HepG2 (cell line): ENCODE measurements at regions not wholly inside any gene's neighbourhood (a gene's known extent, or its start where the extent isn't known, plus 50 kb on each side); places are given as distances from the start of the nearest gene placed in this dataset.

Experiments
- ATAC-seq: fragments of 200-7000 bp; cut with Tn5 transposase; 3 replicates; pipeline ENCODE4 v1.9.1; 2020; ENCODE audit warnings: mild to moderate bottlenecking, moderate library complexity
- BruUV-seq: library from RNA; stranded (reverse); fragments of 400-500 nt; replicated peaks from 2 replicates; lab custom pipeline; 2021; lab: Mats Ljungman, UMichigan
- CTCF ChIA-PET: fragments of 300-600 bp; formaldehyde crosslinking; extraction: SDS; loops from one replicate; lab custom pipeline; 2021; ENCODE audit warnings: low total read pairs, inconsistent platforms, low intra/inter-chr PET ratio; lab: Yijun Ruan, JAX
- POLR2A ChIA-PET: fragments of 350-600 bp; sonication (Branson Sonifier 250); formaldehyde crosslinking; loops from one replicate; lab custom pipeline; 2020; ENCODE audit warnings: antibody characterized with exemption, inconsistent platforms; lab: Yijun Ruan, JAX
- DNase-seq: peaks from one replicate; pipeline ENCODE4 v3.0.0-alpha.2; 2015; ENCODE audit warnings: low spot score
- FAIRE-seq: peaks from 3 replicates; lab custom pipeline; 2011; peaks lifted over from hg19 to GRCh38; lab: Jason Lieb, UNC
- H2AFZ ChIP-seq: one replicate; pipeline ENCODE4 v1.6.1; 2011; ENCODE audit warnings: low read length, inconsistent platforms
- H3K27ac ChIP-seq: fragments of 300-600 bp; 3 replicates; pipeline ENCODE4 v1.8.0; 2011; ENCODE audit warnings: mixed run types, mild to moderate bottlenecking, mixed read lengths, low read length, inconsistent platforms; ENCODE audit not compliant: insufficient read depth; ENCODE audit errors: extremely low read length
- H3K27me3 ChIP-seq, 2 experiments: fragments of 200-600 bp in 1 of 2; 2 replicates in 1 of 2; 3 replicates in 1 of 2; pipeline versions ENCODE4 v1.6.0 to v1.8.0; 2011; ENCODE audit warnings: low read length in 2 of 2, mild to moderate bottlenecking in 2 of 2, moderate library complexity in 2 of 2, inconsistent platforms in 1 of 2; ENCODE audit not compliant: insufficient read depth in 2 of 2, control insufficient read depth in 1 of 2
- H3K36me3 ChIP-seq, 2 experiments: fragments of 200-600 bp in 1 of 2; replicated peaks in 1 of 2; 2 replicates in 1 of 2; 3 replicates in 1 of 2; pipeline versions ENCODE4 v1.5.1 to v1.8.0; 2011; ENCODE audit warnings: low read length in 2 of 2, inconsistent platforms in 1 of 2; ENCODE audit not compliant: insufficient read depth in 2 of 2, control insufficient read depth in 1 of 2
- H3K4me1 ChIP-seq: 2 replicates; pipeline ENCODE4 v1.5.1; 2012; ENCODE audit warnings: low read length, inconsistent platforms; ENCODE audit not compliant: insufficient read depth
- H3K4me2 ChIP-seq: 2 replicates; pipeline ENCODE4 v1.6.0; 2011; ENCODE audit warnings: low read depth, low read length, inconsistent platforms
- H3K4me3 ChIP-seq, 3 experiments: fragments of 200-600 bp in 1 of 3; sonication (generic), shearing (Covaris generic) in 1 of 3; replicated peaks in 1 of 3; 2 replicates each; pipeline ENCODE4 v1.5.1; 2011 to 2016; ENCODE audit warnings: low read length in 3 of 3, inconsistent platforms in 2 of 3, low read depth in 2 of 3, mild to moderate bottlenecking in 2 of 3, control low read depth in 1 of 3, mixed read lengths in 1 of 3; ENCODE audit not compliant: insufficient read depth in 1 of 3
- H3K79me2 ChIP-seq: one replicate; pipeline ENCODE4 v1.6.1; 2011; ENCODE audit warnings: low read length, inconsistent platforms; ENCODE audit not compliant: insufficient read depth
- H3K9ac ChIP-seq: 2 replicates; pipeline ENCODE4 v1.6.0; 2011; ENCODE audit warnings: mild to moderate bottlenecking, low read depth, low read length, inconsistent platforms; ENCODE audit not compliant: insufficient read depth
- H3K9me3 ChIP-seq: 2 replicates; pipeline ENCODE4 v1.5.1; 2012; ENCODE audit warnings: mild to moderate bottlenecking, low read length
- H4K20me1 ChIP-seq: 2 replicates; pipeline ENCODE4 v1.6.0; 2011; ENCODE audit warnings: inconsistent platforms, mild to moderate bottlenecking, low read length, moderate library complexity; ENCODE audit not compliant: insufficient read depth
- CEBPG ChIP-seq: IDR thresholded peaks from 2 replicates; pipeline ENCODE4 v1.6.1; 2016
- ZFP90 ChIP-seq: sonication (generic); formaldehyde crosslinking; IDR thresholded peaks from 2 replicates; pipeline ENCODE4 v1.8.0; 2022; ENCODE audit warnings: missing genetic modification reagents, mild to moderate bottlenecking, inconsistent platforms, borderline replicate concordance
- ZNF264 ChIP-seq: sonication (generic); formaldehyde crosslinking; IDR thresholded peaks from 2 replicates; pipeline ENCODE4 v1.4.0; 2020; ENCODE audit warnings: missing genetic modification reagents
- ZNF407 ChIP-seq: sonication (generic); formaldehyde crosslinking; IDR thresholded peaks from one replicate; pipeline ENCODE4 v1.5.1; 2020; ENCODE audit warnings: mild to moderate bottlenecking, missing genetic modification reagents; ENCODE audit errors: not compliant biosample characterization
- WGBS: methylation state at CpG from one replicate; pipeline ENCODE4 v1.1.6; 2017; ENCODE audit warnings: low lambda C conversion rate; 5-methylcytosine and 5-hydroxymethylcytosine counted together
- in situ Hi-C: cut with HindIII; loops from 2 replicates; pipeline ENCODE4 v1.10.0; 2017; ENCODE audit warnings: low pct_unique_long_range_greater_than_20kb; ENCODE audit not compliant: extremely low pct_ligation_motif_present
- intact Hi-C: fragments of 100-400 bp; cut with micrococcal nuclease; formaldehyde crosslinking; loops from one replicate; pipeline ENCODE4 v1.10.0; 2022; ENCODE audit not compliant: unreplicated experiment

DNA sequence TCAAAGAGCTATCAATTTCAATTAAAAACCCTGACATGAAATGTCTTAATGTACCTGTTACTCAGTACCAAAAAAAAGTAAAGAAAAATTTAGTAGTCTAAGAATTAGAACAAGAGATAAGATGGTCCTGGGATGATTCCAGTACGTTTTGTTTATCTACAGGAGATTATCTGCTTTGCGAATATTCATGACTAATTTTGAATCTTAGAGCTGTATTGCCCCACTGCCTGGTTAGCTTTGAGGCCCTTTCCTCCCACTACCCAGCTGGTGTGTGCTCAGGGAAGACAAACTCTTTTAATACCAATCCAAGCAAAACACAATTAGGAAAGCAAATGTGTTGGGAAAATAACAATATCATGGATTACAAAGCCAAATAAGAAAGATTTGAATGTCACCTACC is 263.5 kb downstream of the FOXG1 start:
- Histone ChIP-seq H3K36me3 (no peaks in the 10 kb centered on the region), H3K79me2 (no peaks in the 10 kb centered on the region), H3K4me2 (no peak overlapping the region), H4K20me1 (no peaks in the 10 kb centered on the region), H3K27ac (no peak overlapping the region), H3K4me3 (no peak overlapping the region), H3K9ac (no peak overlapping the region), H3K9me3 (peaks cover 46% of the 10 kb centered on the region)
- in situ Hi-C loops: no loop called here
- ATAC-seq (no peak), DNase-seq (no peak), FAIRE-seq (no peak)
- no TSS peak for BruUV-seq
- CTCF ChIA-PET: no interaction called here
- TF ChIP-seq ZNF407 (CRISPR knock-in tag) (no peak), CEBPG (CRISPR knock-in tag) (no peak), ZNF264 (CRISPR knock-in tag) (no peak), ZFP90 (no peak)
- TF ChIP-seq, all 625 proteins: peak for 0
- H3K27me3 ChIP-seq: no peaks in the 10 kb centered on the region
- H3K4me1 ChIP-seq: peaks cover 38% of the 10 kb centered on the region
- 90% methylated on average over 2 of the region's 2 CpGs for WGBS
- no peak overlapping the region for H2AFZ ChIP-seq
- intact Hi-C loops: no loop called here
- POLR2A ChIA-PET: no interaction called here
